ENCODE measurements at regions not wholly inside any gene's neighbourhood (a gene's known extent, or its start where the extent isn't known, plus 50 kb on each side); places are given as distances from the start of the nearest gene placed in this dataset.

DNA sequence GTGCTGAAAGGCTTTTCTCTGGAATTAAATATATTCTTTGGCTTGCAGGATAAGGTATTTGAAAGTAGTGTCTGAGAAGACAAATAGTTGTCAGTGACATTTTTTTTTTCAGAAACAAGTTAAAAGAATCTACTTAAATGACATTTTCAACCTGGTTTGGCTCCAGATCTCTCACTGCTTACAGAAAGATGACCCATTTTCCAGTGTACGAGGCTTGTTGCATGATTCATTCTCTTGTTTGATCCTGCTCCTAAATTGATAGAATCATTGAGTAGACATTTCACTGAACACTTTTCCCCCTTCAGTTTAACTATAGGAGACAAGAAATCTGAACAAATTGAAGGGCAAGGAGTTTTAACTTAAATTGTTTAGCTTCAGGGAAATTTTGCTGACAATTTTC, 546.1 kb downstream of the ZNF608 start:
- no peak overlapping the region for H2BK15ac ChIP-seq (ENCODE audit: low read length)
- TF ChIP-seq RFX5 (IDR thresholded peaks at IDR 0.05; ENCODE audit: borderline replicate concordance, low read depth, low read length) = no peak
- TF ChIP-seq SP1 (IDR thresholded peaks at IDR 0.05; ENCODE audit: low read depth, low read length) = no peak
- TF ChIP-seq, protein P1, sequence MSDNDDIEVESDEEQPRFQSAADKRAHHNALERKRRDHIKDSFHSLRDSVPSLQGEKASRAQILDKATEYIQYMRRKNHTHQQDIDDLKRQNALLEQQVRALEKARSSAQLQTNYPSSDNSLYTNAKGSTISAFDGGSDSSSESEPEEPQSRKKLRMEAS (IDR thresholded peaks at IDR 0.05) = no peak
- no peak for TF ChIP-seq CHD1 (IDR thresholded peaks at IDR 0.05; ENCODE audit: low read depth, low read length)
- TF ChIP-seq KDM5A (IDR thresholded peaks at IDR 0.05; ENCODE audit: low read length) = no peak
- no peak for TF ChIP-seq SUZ12 (IDR thresholded peaks at IDR 0.05; ENCODE audit: low read length)
- no peak for TF ChIP-seq SAP30 (IDR thresholded peaks at IDR 0.05; ENCODE audit: insufficient read depth, insufficient replicate concordance, low read length)
- TF ChIP-seq RAD21 (IDR thresholded peaks at IDR 0.05 in 1 of 2, conservative IDR thresholded peaks at IDR 0.05 in 1 of 2; ENCODE audit: low read depth in 2 of 2, low read length in 2 of 2) = no peak
- TF ChIP-seq RNF2 (IDR thresholded peaks at IDR 0.05; ENCODE audit: borderline replicate concordance, low read depth, low read length, missing control alignments, poor library complexity, severe bottlenecking) = no peak
- H2BK120ac ChIP-seq (replicated peaks; ENCODE audit: low read depth, low read length) = no peak overlapping the region
- no peaks in the 10 kb centered on the region for H3K23me2 ChIP-seq (ENCODE audit: low read depth, low read length)
- no peak overlapping the region for H3K27ac ChIP-seq (ENCODE audit: low read depth, low read length)
- H3K14ac ChIP-seq (ENCODE audit: insufficient read length) = no peak overlapping the region
- no peak overlapping the region for H2BK20ac ChIP-seq (ENCODE audit: low read length)
- no peak overlapping the region for H3K23ac ChIP-seq (ENCODE audit: insufficient read length)
- H4K5ac ChIP-seq (ENCODE audit: insufficient read length, low read depth, low read length) = no peak overlapping the region
- peaks cover 29 to 33% of the 10 kb centered on the region in 2 experiments for H3K9me3 ChIP-seq (ENCODE audit: insufficient read depth in 2 of 2, low read depth in 1 of 2, low read length in 1 of 2)
- no peaks in the 10 kb centered on the region for H3K79me1 ChIP-seq (ENCODE audit: low read depth, low read length)
- no peak overlapping the region for H2AK5ac ChIP-seq (ENCODE audit: low read depth, low read length)
- no peak overlapping the region for H3K4ac ChIP-seq (replicated peaks; ENCODE audit: insufficient read length, low read depth, low read length)
- no peak overlapping the region for H3K56ac ChIP-seq (replicated peaks; ENCODE audit: insufficient read length, low read depth, low read length)
- H3K4me1 ChIP-seq (replicated peaks in 1 of 4; ENCODE audit: control insufficient read depth in 3 of 4, insufficient read depth in 4 of 4, low read length in 3 of 4) = no peaks in the 10 kb centered on the region; a peak in 1 of 7 replicates
- no peak overlapping the region for H3K18ac ChIP-seq (ENCODE audit: extremely low read depth, low read length)
- 100% methylated on average over 1 of the region's 1 CpG; no CpG with 5 or more reads in 1 of the 2 experiments for WGBS, 2 experiments (ENCODE audit: extremely low coverage in 1 of 2, insufficient coverage in 1 of 2, insufficient read length in 1 of 2, insufficient replicate concordance in 2 of 2, low coverage in 1 of 2, low lambda C conversion rate in 2 of 2, missing lambda C conversion rate in 1 of 2)
- peaks cover 0 to 9% (median 0%) of the 10 kb centered on the region in 4 experiments; a peak in 3 of 8 replicates for H3K36me3 ChIP-seq (ENCODE audit: control insufficient read depth in 2 of 4, insufficient read depth in 4 of 4, low read length in 3 of 4)
- POLR2A ChIA-PET (ENCODE audit: partially characterized antibody) = no interaction called here
- CTCF ChIA-PET (ENCODE audit: partially characterized antibody) = no interaction called here
- FAIRE-seq (no peak), DNase-seq (ENCODE audit: low read depth in 1 of 2, low spot score in 2 of 2) (no peak)
- no peaks in the 10 kb centered on the region for H4K20me1 ChIP-seq (replicated peaks in 1 of 2; ENCODE audit: control insufficient read depth in 1 of 2, insufficient read depth in 2 of 2, low read length in 2 of 2)
- no peak overlapping the region for H3K4me3 ChIP-seq (ENCODE audit: extremely low read depth in 1 of 4, insufficient read depth in 2 of 4, low read depth in 3 of 4, low read length in 4 of 4)
- H3K4me2 ChIP-seq (ENCODE audit: insufficient read depth in 1 of 2, low read depth in 2 of 2, low read length in 2 of 2) = no peak overlapping the region
- H4K91ac ChIP-seq (replicated peaks; ENCODE audit: insufficient read length, low read length) = no peak overlapping the region
- H3K9ac ChIP-seq (replicated peaks in 1 of 4; ENCODE audit: extremely low read depth in 1 of 4, low read depth in 3 of 4, low read length in 3 of 4) = no peak overlapping the region
- H3K27me3 ChIP-seq (replicated peaks in 1 of 4; ENCODE audit: control insufficient read depth in 3 of 4, extremely low read depth in 1 of 4, insufficient read depth in 3 of 4, low read length in 3 of 4) = no peaks in the 10 kb centered on the region
- no peak overlapping the region for H2AFZ ChIP-seq (ENCODE audit: low read length)
- no peak overlapping the region for H4K8ac ChIP-seq (ENCODE audit: extremely low read depth, insufficient read depth, low read length)
- H3K79me2 ChIP-seq (ENCODE audit: control insufficient read depth in 1 of 2, insufficient read depth in 2 of 2, low read length in 2 of 2) = no peaks in the 10 kb centered on the region
- no peak overlapping the region for H2BK12ac ChIP-seq (ENCODE audit: low read depth, low read length)
- no peak overlapping the region for H2BK5ac ChIP-seq (ENCODE audit: low read depth, low read length)

Measured in H1 (cell line).